Pancreas (tissue), 10 donors: ENCODE measurements at regions not wholly inside any gene's neighbourhood (a gene's known extent, or its start where the extent isn't known, plus 50 kb on each side); places are given as distances from the start of the nearest gene placed in this dataset.

Source experiments
- ATAC-seq, 4 donors: fragments of 200-7000 bp; cut with Tn5 transposase; one replicate each; pipeline versions ENCODE4 v1.8.0 to v1.9.1; 2020; ENCODE audit warnings: mild to moderate bottlenecking in 4 of 4, moderate library complexity in 4 of 4
- DNase-seq, 6 donors: peaks; one replicate each; pipeline ENCODE4 v3.0.0-alpha.2; 2020
- FAIRE-seq: peaks from 2 replicates; lab custom pipeline; 2012; peaks lifted over from hg19 to GRCh38; lab: Jason Lieb, UNC
- H3K27ac ChIP-seq, 4 donors: fragments of 200-600 bp; sonication (generic); 1 replicate in 3 of 4; 2 replicates in 1 of 4; pipeline versions ENCODE4 v1.5.0 to v1.8.0; 2020
- H3K27me3 ChIP-seq, 4 donors: fragments of 200-600 bp; one replicate each; pipeline ENCODE4 v1.8.0; 2021
- H3K36me3 ChIP-seq, 3 donors: fragments of 200-600 bp; sonication (generic) in 1 of 3; one replicate each; pipeline versions ENCODE4 v1.5.0 to v1.8.0; 2020 to 2021
- H3K4me1 ChIP-seq, 3 donors: fragments of 200-600 bp; one replicate each; pipeline ENCODE4 v1.8.0; 2021
- H3K4me3 ChIP-seq, 4 donors: fragments of 200-600 bp; sonication (generic) in 2 of 4; one replicate each; pipeline versions ENCODE4 v1.5.0 to v1.8.0; 2020 to 2021
- H3K9me3 ChIP-seq, 4 donors: fragments of 200-600 bp; one replicate each; pipeline ENCODE4 v1.8.0; 2021
- CTCF ChIP-seq, 4 donors: fragments of 200-600 bp; sonication (generic) in 3 of 4; IDR thresholded peaks; one replicate each; pipeline versions ENCODE4 v1.5.0 to v1.8.0; 2021; ENCODE audit warnings: antibody characterized with exemption in 4 of 4
- WGBS, 2 donors: extraction: QIAGEN DNeasy Blood & Tissue Kit; methylation state at CpG; one replicate each; pipeline ENCODE4 v1.1.7; 2013; 5-methylcytosine and 5-hydroxymethylcytosine counted together
- intact Hi-C, 3 donors: fragments of 100-400 bp; cut with DNase I; formaldehyde crosslinking; loops; one replicate each; pipeline versions ENCODE4 v1.11.1 to v1.14.2; 2022
- donor health status: healthy with polysubstance abuse.
- donor health status: DM: no; HTN: no; CAD: no; lungs with moderate emphysema.
- donor health status: DM: no; HTN: no; CAD: no.
- donor health status: control.
- donor health status: control.
- donor health status: Bipolar disorder and iron deficiency.
- donor health status: DM: yes; HTN: yes; CAD: no.
- donor health status: DM: no; HTN: no; CAD: no.
- donor health status: DM: no; HTN: no; CAD: no.
- donor health status: DM: yes; HTN: yes; CAD: no.

DNA sequence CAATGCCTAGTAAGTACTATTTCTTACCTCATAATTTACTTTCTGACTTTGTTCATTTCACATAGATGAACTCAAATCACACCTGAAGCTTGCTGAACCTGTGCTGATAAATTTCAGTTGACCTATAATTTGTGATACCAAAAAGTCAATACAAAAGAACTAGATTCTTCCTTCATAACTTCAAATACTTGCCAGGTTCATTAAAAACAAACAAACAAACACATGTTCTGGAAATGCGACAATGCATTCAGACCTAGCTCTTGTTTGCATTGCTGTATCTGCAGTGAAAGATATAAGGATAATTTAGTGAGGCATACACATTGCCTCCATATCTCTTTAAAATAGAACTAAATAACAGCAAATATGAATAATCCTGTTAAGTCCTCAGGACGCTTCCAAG, 221.3 kb downstream of the GXYLT1 start:
- intact Hi-C loops: no loop called here
- H3K4me3 ChIP-seq: no peak overlapping the region
- 65 to 69% methylated on average over 2 of the region's 2 CpGs for WGBS, 2 donors
- no peaks in the 10 kb centered on the region for H3K36me3 ChIP-seq
- H3K27me3 ChIP-seq: no peaks in the 10 kb centered on the region
- H3K4me1 ChIP-seq: no peaks in the 10 kb centered on the region
- FAIRE-seq: no peak
- no peak for ATAC-seq
- no peak overlapping the region for H3K27ac ChIP-seq
- TF ChIP-seq CTCF (IDR thresholded peaks at IDR 0.05): no peak
- DNase-seq: no peak
- H3K9me3 ChIP-seq: no peaks in the 10 kb centered on the region

DNA sequence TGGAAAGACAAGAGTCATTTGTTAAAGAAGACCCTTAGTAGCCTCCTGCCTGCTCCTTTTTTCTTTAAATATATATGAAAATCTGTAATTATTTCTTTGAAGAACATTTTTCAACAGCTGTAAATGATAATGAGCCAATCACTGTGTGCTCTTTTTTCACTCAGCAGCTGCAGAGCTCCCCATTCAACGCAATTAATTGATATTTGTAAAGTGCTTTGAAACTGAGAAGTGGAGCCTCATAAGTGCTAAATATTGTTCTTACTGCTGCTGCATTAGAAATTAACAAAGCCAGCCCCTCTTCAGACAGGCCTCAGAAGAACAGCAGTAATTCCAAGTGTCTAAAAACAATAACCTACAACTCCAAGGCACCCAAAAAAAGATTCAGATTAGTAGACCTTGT, 224.3 kb downstream of the GXYLT1 start:
- no peak for FAIRE-seq
- intact Hi-C loops: no loop called here

GRCh38 chr12:41919526-41920261, 225.0 kb downstream of the GXYLT1 start:
- H3K36me3 ChIP-seq: no peaks in the 10 kb centered on the region
- intact Hi-C loops: no loop called here
- DNase-seq: no peak
- no peak for FAIRE-seq
- H3K4me1 ChIP-seq: no peaks in the 10 kb centered on the region
- 26 to 38% methylated on average over 9 of the region's 9 CpGs for WGBS, 2 donors
- no peaks in the 10 kb centered on the region for H3K27me3 ChIP-seq
- no peak for TF ChIP-seq CTCF (IDR thresholded peaks at IDR 0.05)
- no peak for ATAC-seq
- H3K4me3 ChIP-seq: no peak overlapping the region
- H3K27ac ChIP-seq: no peak overlapping the region
- no peaks in the 10 kb centered on the region for H3K9me3 ChIP-seq

More for the DNA sequence above, 224.3 kb downstream of the GXYLT1 start:
- no peak overlapping the region for H3K4me3 ChIP-seq
- ATAC-seq: no peak
- H3K27me3 ChIP-seq: no peaks in the 10 kb centered on the region
- WGBS, 2 donors: 24 to 29% methylated on average over 1 of the region's 1 CpG
- no peak for DNase-seq
- no peaks in the 10 kb centered on the region for H3K4me1 ChIP-seq
- TF ChIP-seq CTCF (IDR thresholded peaks at IDR 0.05): no peak
- no peaks in the 10 kb centered on the region for H3K36me3 ChIP-seq
- no peak overlapping the region for H3K27ac ChIP-seq
- no peaks in the 10 kb centered on the region for H3K9me3 ChIP-seq

GRCh38 chr12:41919048-41919447, 225.6 kb downstream of the GXYLT1 start:
- Histone ChIP-seq H3K27me3 (no peaks in the 10 kb centered on the region), H3K4me1 (no peaks in the 10 kb centered on the region), H3K9me3 (no peaks in the 10 kb centered on the region), H3K36me3 (no peaks in the 10 kb centered on the region), H3K4me3 (no peak overlapping the region), H3K27ac (no peak overlapping the region)
- DNase-seq: no peak
- WGBS, 2 donors: 80 to 81% methylated on average over 1 of the region's 1 CpG
- no peak for FAIRE-seq
- intact Hi-C loops: no loop called here
- no peak for ATAC-seq
- no peak for TF ChIP-seq CTCF (IDR thresholded peaks at IDR 0.05)

DNA sequence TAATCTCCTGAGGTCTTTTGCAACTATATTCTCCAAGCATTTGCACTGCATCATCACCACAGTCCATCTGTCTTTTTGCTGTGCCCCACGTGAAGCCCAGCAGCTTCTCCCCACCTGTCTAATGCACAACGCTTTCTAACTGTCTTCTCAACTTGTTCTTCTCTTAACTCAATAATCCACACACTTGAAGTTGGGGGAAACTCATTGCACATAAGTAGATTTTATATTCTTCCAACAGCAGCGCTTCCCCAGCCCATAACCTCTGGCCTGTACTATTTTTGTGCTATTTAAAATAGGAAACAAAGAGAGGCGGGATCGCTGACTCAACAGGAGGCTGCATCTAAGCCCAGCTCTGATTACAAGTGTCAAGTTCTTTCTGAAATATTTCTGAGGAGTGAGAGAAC, 226.7 kb downstream of the GXYLT1 start:
- DNase-seq: no peak
- no peak for ATAC-seq

More for the DNA sequence above, 226.7 kb downstream of the GXYLT1 start:
- H3K9me3 ChIP-seq: no peaks in the 10 kb centered on the region
- H3K27ac ChIP-seq: no peak overlapping the region
- WGBS, 2 donors: 40 to 55% methylated on average over 5 of the region's 5 CpGs
- no peaks in the 10 kb centered on the region for H3K36me3 ChIP-seq
- no peaks in the 10 kb centered on the region for H3K27me3 ChIP-seq
- intact Hi-C loops: no loop called here
- TF ChIP-seq CTCF (IDR thresholded peaks at IDR 0.05): no peak
- no peak overlapping the region for H3K4me3 ChIP-seq
- H3K4me1 ChIP-seq: no peaks in the 10 kb centered on the region
- no peak for FAIRE-seq
